GM23338 (cell line): ENCODE measurements at regions not wholly inside any gene's neighbourhood (a gene's known extent, or its start where the extent isn't known, plus 50 kb on each side); places are given as distances from the start of the nearest gene placed in this dataset.
"Not testable (repeated sequence)": the region's sequence is repeated elsewhere in the genome, so short reads cannot be mapped to it uniquely, and the experiment has no call there.

Source experiments
- EZH2 ChIP-seq: fragments of 200-600 bp; sonication (generic); IDR thresholded peaks from one replicate; pipeline ENCODE4 v1.8.0; 2017; ENCODE audit warnings: antibody characterized with exemption, mild to moderate bottlenecking, low read depth; ENCODE audit not compliant: unreplicated experiment
- EZH2phosphoT487 ChIP-seq: fragments of 200-600 bp; sonication (generic); IDR thresholded peaks from one replicate; pipeline ENCODE4 v1.8.1; 2018; ENCODE audit warnings: antibody characterized with exemption; ENCODE audit not compliant: unreplicated experiment
- POLR2AphosphoS5 ChIP-seq: IDR thresholded peaks from 2 replicates; pipeline ENCODE4 v1.6.1; 2016; ENCODE audit warnings: antibody characterized with exemption, low read depth
- TF ChIP-seq, protein P1 (sequence below), 2 experiments: fragments of 200-600 bp in 1 of 2; sonication (generic) in 1 of 2; conservative IDR thresholded peaks; 2 replicates each; pipeline versions ENCODE4 v1.5.1 to v1.6.1; 2016 to 2017; ENCODE audit warnings: antibody characterized with exemption in 2 of 2, low read depth in 2 of 2, mild to moderate bottlenecking in 2 of 2, moderate library complexity in 1 of 2

GRCh38 chr12:8291764-8292163 is 64.3 kb upstream of the FAM90A1 start:
- TF ChIP-seq, protein P1, sequence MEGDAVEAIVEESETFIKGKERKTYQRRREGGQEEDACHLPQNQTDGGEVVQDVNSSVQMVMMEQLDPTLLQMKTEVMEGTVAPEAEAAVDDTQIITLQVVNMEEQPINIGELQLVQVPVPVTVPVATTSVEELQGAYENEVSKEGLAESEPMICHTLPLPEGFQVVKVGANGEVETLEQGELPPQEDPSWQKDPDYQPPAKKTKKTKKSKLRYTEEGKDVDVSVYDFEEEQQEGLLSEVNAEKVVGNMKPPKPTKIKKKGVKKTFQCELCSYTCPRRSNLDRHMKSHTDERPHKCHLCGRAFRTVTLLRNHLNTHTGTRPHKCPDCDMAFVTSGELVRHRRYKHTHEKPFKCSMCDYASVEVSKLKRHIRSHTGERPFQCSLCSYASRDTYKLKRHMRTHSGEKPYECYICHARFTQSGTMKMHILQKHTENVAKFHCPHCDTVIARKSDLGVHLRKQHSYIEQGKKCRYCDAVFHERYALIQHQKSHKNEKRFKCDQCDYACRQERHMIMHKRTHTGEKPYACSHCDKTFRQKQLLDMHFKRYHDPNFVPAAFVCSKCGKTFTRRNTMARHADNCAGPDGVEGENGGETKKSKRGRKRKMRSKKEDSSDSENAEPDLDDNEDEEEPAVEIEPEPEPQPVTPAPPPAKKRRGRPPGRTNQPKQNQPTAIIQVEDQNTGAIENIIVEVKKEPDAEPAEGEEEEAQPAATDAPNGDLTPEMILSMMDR (conservative IDR thresholded peaks at IDR 0.05; ENCODE audit: low read depth in 2 of 2) = not testable (repeated sequence)
- not testable (repeated sequence) for TF ChIP-seq EZH2, POLR2AphosphoS5, EZH2phosphoT487
